Testis (tissue), 2 donors: ENCODE measurements at regions not wholly inside any gene's neighbourhood (a gene's known extent, or its start where the extent isn't known, plus 50 kb on each side); places are given as distances from the start of the nearest gene placed in this dataset.

Source experiments
- CTCF ChIP-seq, 3 experiments: fragments of 450-650 bp in 2 of 3; fragments of 200-600 bp in 1 of 3; sonication (generic) in 1 of 3; IDR thresholded peaks; one replicate each; pipeline ENCODE4 v1.5.1; 2016 to 2019; ENCODE audit warnings: antibody characterized with exemption in 3 of 3, mild to moderate bottlenecking in 2 of 3, moderate library complexity in 1 of 3
- POLR2A ChIP-seq: fragments of 450-650 bp; IDR thresholded peaks from one replicate; pipeline ENCODE4 v1.6.1; 2017; ENCODE audit warnings: antibody characterized with exemption, mild to moderate bottlenecking, moderate library complexity

GRCh38 chr1:232271299-232271698, 358.6 kb downstream of the SIPA1L2 start:
- TF ChIP-seq CTCF (IDR thresholded peaks at IDR 0.05), result no peak
- TF ChIP-seq POLR2A, result no peak
